Loucy (cell line): ENCODE measurements at regions not wholly inside any gene's neighbourhood (a gene's known extent, or its start where the extent isn't known, plus 50 kb on each side); places are given as distances from the start of the nearest gene placed in this dataset.

ENCODE experiments used
- CTCF ChIP-seq: fragments of 200-600 bp; sonication (generic); conservative IDR thresholded peaks from 2 replicates; pipeline ENCODE4 v1.5.1; 2014; ENCODE audit warnings: mild to moderate bottlenecking, antibody characterized with exemption, low read length
- EZH2phosphoT487 ChIP-seq: fragments of 200-600 bp; IDR thresholded peaks from 2 replicates; pipeline ENCODE4 v1.6.1; 2018; ENCODE audit warnings: antibody characterized with exemption, mild to moderate bottlenecking, moderate library complexity, borderline replicate concordance

- TF ChIP-seq CTCF (peak; percentile 63), EZH2phosphoT487 (no peak)
Measured at GRCh38 chr9:19967216-19967887, 178.5 kb upstream of the SLC24A2 start.
